Ishikawa (cell line): ENCODE measurements at regions not wholly inside any gene's neighbourhood (a gene's known extent, or its start where the extent isn't known, plus 50 kb on each side); places are given as distances from the start of the nearest gene placed in this dataset.

Experiments used
- CEBPB ChIP-seq: IDR thresholded peaks from 2 replicates; pipeline ENCODE4 v1.6.1; 2012
- EP300 ChIP-seq: IDR thresholded peaks from 2 replicates; pipeline ENCODE4 v1.6.1; 2012; ENCODE audit warnings: borderline replicate concordance
- RAD21 ChIP-seq: IDR thresholded peaks from 2 replicates; pipeline ENCODE4 v1.6.1; 2012; ENCODE audit warnings: low read depth
- TAF1 ChIP-seq: IDR thresholded peaks from 2 replicates; pipeline ENCODE4 v1.6.1; 2012; ENCODE audit warnings: low read depth, mild to moderate bottlenecking
- ZBTB7A ChIP-seq: IDR thresholded peaks from 2 replicates; pipeline ENCODE4 v1.6.1; 2012; ENCODE audit warnings: low read depth

- TF ChIP-seq RAD21 (no peak), EP300 (no peak), CEBPB (no peak), ZBTB7A (no peak), TAF1 (no peak)
These were observed 106.8 kb upstream of the PLET1 start for GRCh38 chr11:112367461-112367860.
